HEK293 (cell line): ENCODE measurements at regions not wholly inside any gene's neighbourhood (a gene's known extent, or its start where the extent isn't known, plus 50 kb on each side); places are given as distances from the start of the nearest gene placed in this dataset.

Experiments used
- CTCF ChIA-PET: fragments of 350-600 bp; formaldehyde crosslinking; extraction: SDS; loops from one replicate; lab custom pipeline; 2021; ENCODE audit warnings: antibody characterized with exemption; lab: Yijun Ruan, JAX
- POLR2A ChIA-PET: fragments of 300-600 bp; formaldehyde crosslinking; extraction: SDS; loops from one replicate; lab custom pipeline; 2020; ENCODE audit warnings: antibody characterized with exemption, inconsistent platforms; lab: Yijun Ruan, JAX
- H3K27ac ChIP-seq: fragments of 200-500 bp; sonication (Bioruptor generic); 2 replicates; pipeline ENCODE4 v1.5.1; 2014; ENCODE audit warnings: low read depth, low read length, control low read depth, inconsistent platforms; ENCODE audit errors: extremely low read depth
- H3K36me3 ChIP-seq, 2 experiments: fragments of 200-500 bp in 1 of 2; sonication (Bioruptor generic) in 1 of 2; 1 replicate in 1 of 2; 2 replicates in 1 of 2; pipeline ENCODE4 v1.5.1; 2014 to 2017; ENCODE audit warnings: inconsistent platforms in 2 of 2, low read length in 2 of 2; ENCODE audit not compliant: control insufficient read depth in 2 of 2, insufficient read depth in 1 of 2
- H3K4me1 ChIP-seq: fragments of 200-500 bp; sonication (Bioruptor generic); 2 replicates; pipeline ENCODE4 v1.5.1; 2014; ENCODE audit warnings: mild to moderate bottlenecking, low read length, inconsistent platforms; ENCODE audit not compliant: control insufficient read depth, insufficient read depth
- H3K4me3 ChIP-seq: 2 replicates; pipeline ENCODE4 v1.5.1; 2011; ENCODE audit warnings: low read depth, mild to moderate bottlenecking, control low read depth, low read length, moderate library complexity
- H3K9me3 ChIP-seq: fragments of 200-500 bp; sonication (Bioruptor generic); 2 replicates; pipeline ENCODE4 v1.5.1; 2014; ENCODE audit warnings: low read depth, low read length, inconsistent platforms; ENCODE audit not compliant: control insufficient read depth, insufficient read depth
- TCF7L2 ChIP-seq: IDR thresholded peaks from 2 replicates; pipeline ENCODE4 v1.6.1; 2011; ENCODE audit warnings: low read depth, mild to moderate bottlenecking, inconsistent platforms, low read length, moderate library complexity, borderline replicate concordance
- ZBTB1 ChIP-seq: fragments of 450-650 bp; formaldehyde crosslinking; IDR thresholded peaks from 2 replicates; pipeline ENCODE4 v1.5.1; 2016; ENCODE audit warnings: missing biosample characterization, missing genetic modification characterization
- ZBTB20 ChIP-seq: fragments of 450-650 bp; formaldehyde crosslinking; IDR thresholded peaks from 2 replicates; pipeline ENCODE4 v1.5.1; 2016; ENCODE audit warnings: missing biosample characterization, missing genetic modification characterization
- ZNF16 ChIP-seq: fragments of 450-650 bp; formaldehyde crosslinking; IDR thresholded peaks from 2 replicates; pipeline ENCODE4 v1.5.1; 2016; ENCODE audit warnings: low read depth, missing biosample characterization, missing genetic modification characterization
- ZNF184 ChIP-seq: fragments of 450-650 bp; IDR thresholded peaks from 2 replicates; pipeline ENCODE4 v1.5.1; 2018; ENCODE audit warnings: missing biosample characterization, mild to moderate bottlenecking, missing genetic modification characterization
- ZNF202 ChIP-seq: fragments of 450-650 bp; formaldehyde crosslinking; IDR thresholded peaks from 2 replicates; pipeline ENCODE4 v1.5.1; 2016; ENCODE audit warnings: missing biosample characterization, missing genetic modification characterization, borderline replicate concordance
- ZNF350 ChIP-seq: fragments of 450-650 bp; formaldehyde crosslinking; IDR thresholded peaks from 2 replicates; pipeline ENCODE4 v1.5.0; 2017; ENCODE audit warnings: missing biosample characterization, mild to moderate bottlenecking, missing genetic modification characterization
- ZNF37A ChIP-seq: fragments of 450-650 bp; IDR thresholded peaks from 2 replicates; pipeline ENCODE4 v1.5.1; 2018; ENCODE audit warnings: missing biosample characterization, missing genetic modification characterization
- ZNF529 ChIP-seq: fragments of 450-650 bp; formaldehyde crosslinking; IDR thresholded peaks from 2 replicates; pipeline ENCODE4 v1.5.1; 2017; ENCODE audit warnings: missing genetic modification characterization, missing biosample characterization; ENCODE audit not compliant: insufficient replicate concordance
- ZNF558 ChIP-seq: fragments of 450-650 bp; formaldehyde crosslinking; IDR thresholded peaks from 2 replicates; pipeline ENCODE4 v1.5.1; 2016; ENCODE audit warnings: missing biosample characterization, missing genetic modification characterization
- ZNF664 ChIP-seq: fragments of 450-650 bp; formaldehyde crosslinking; IDR thresholded peaks from 2 replicates; pipeline ENCODE4 v1.5.1; 2016; ENCODE audit warnings: missing biosample characterization, missing genetic modification characterization
- ZSCAN30 ChIP-seq: fragments of 450-650 bp; IDR thresholded peaks from 2 replicates; pipeline ENCODE4 v1.5.1; 2018; ENCODE audit warnings: missing biosample characterization, mild to moderate bottlenecking, missing genetic modification characterization, moderate library complexity
- TF ChIP-seq, protein P1 (sequence below): fragments of 450-650 bp; formaldehyde crosslinking; IDR thresholded peaks from 2 replicates; pipeline ENCODE4 v1.5.1; 2016; ENCODE audit warnings: missing biosample characterization, missing genetic modification characterization
- TF ChIP-seq, protein P2 (sequence below): fragments of 450-650 bp; formaldehyde crosslinking; IDR thresholded peaks from 2 replicates; pipeline ENCODE4 v1.5.1; 2017; ENCODE audit warnings: missing biosample characterization, missing genetic modification characterization
- TF ChIP-seq, protein P3 (sequence below): fragments of 450-650 bp; formaldehyde crosslinking; IDR thresholded peaks from 2 replicates; pipeline ENCODE4 v1.5.1; 2016; ENCODE audit warnings: missing biosample characterization, missing genetic modification characterization
- TF ChIP-seq, protein P4 (sequence below): fragments of 450-650 bp; formaldehyde crosslinking; IDR thresholded peaks from 2 replicates; pipeline ENCODE4 v1.5.1; 2016; ENCODE audit warnings: missing biosample characterization, missing genetic modification characterization
- TF ChIP-seq, protein P5 (sequence below): fragments of 450-650 bp; formaldehyde crosslinking; IDR thresholded peaks from 2 replicates; pipeline ENCODE4 v1.5.1; 2016; ENCODE audit warnings: missing biosample characterization, missing genetic modification characterization

DNA sequence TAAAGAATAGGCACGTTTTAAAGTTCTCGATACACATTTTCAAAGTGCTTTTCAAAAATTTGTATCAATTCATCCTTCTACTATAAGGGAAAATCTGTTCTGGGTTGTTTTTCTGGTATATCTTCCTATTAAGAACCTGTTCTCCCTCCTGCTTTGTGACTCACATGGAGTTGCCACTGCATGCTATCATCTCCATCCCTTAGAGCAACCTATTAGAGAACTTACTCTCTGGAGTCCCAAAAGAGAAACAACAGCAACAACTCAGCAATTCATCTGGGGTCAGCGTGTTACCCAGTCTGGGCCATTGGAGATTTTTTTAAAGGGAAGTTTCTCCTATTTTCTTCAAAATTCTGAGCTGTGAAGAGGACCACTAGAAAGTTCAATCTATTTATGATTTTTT, 227.4 kb downstream of the HLX start (continued):
- TF ChIP-seq, protein P1, sequence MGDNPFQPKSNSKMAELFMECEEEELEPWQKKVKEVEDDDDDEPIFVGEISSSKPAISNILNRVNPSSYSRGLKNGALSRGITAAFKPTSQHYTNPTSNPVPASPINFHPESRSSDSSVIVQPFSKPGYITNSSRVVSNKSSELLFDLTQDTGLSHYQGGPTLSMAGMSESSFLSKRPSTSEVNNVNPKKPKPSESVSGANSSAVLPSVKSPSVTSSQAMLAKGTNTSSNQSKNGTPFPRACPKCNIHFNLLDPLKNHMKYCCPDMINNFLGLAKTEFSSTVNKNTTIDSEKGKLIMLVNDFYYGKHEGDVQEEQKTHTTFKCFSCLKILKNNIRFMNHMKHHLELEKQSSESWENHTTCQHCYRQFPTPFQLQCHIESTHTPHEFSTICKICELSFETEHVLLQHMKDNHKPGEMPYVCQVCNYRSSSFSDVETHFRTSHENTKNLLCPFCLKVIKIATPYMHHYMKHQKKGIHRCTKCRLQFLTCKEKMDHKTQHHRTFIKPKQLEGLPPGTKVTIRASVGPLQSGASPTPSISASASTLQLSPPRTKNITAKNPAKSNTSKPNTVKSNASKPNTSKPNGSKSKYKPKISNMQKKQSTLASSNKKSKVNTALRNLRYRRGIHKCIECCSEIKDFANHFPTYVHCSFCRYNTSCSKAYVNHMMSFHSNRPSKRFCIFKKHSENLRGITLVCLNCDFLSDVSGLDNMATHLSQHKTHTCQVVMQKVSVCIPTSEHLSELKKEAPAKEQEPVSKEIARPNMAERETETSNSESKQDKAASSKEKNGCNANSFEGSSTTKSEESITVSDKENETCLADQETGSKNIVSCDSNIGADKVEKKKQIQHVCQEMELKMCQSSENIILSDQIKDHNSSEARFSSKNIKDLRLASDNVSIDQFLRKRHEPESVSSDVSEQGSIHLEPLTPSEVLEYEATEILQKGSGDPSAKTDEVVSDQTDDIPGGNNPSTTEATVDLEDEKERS (tag by site-specific recombination): no peak
- no peak for TF ChIP-seq TCF7L2
- TF ChIP-seq ZBTB1 (tag by site-specific recombination): no peak
- no peak for TF ChIP-seq ZNF202
- no peak for TF ChIP-seq ZNF664 (tag by site-specific recombination)
- TF ChIP-seq, protein P2, sequence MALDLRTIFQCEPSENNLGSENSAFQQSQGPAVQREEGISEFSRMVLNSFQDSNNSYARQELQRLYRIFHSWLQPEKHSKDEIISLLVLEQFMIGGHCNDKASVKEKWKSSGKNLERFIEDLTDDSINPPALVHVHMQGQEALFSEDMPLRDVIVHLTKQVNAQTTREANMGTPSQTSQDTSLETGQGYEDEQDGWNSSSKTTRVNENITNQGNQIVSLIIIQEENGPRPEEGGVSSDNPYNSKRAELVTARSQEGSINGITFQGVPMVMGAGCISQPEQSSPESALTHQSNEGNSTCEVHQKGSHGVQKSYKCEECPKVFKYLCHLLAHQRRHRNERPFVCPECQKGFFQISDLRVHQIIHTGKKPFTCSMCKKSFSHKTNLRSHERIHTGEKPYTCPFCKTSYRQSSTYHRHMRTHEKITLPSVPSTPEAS (tag by site-specific recombination): no peak
- TF ChIP-seq ZSCAN30: no peak

DNA sequence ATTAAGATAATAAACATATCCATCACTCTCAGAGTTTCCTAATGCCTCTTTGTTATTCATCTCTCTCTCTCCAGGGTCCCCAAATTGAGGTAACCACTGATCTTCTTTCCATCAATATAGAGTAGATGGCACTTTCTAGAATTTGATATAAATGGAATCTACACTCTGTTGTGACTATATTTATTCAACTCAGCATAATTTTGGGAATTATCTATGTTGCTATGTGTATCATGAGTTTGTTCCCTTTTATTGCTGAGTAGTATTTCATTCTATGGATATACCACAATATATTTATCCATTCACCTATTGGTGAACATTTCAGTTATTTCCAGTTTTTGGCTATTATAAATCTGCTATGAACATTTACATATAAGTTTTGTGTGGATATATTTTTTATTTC, 230.7 kb downstream of the HLX start:
- Histone ChIP-seq H3K4me1 (no peaks in the 10 kb centered on the region), H3K36me3 (no peaks in the 10 kb centered on the region), H3K4me3 (no peak overlapping the region), H3K9me3 (no peaks in the 10 kb centered on the region), H3K27ac (no peak overlapping the region)
- TF ChIP-seq, protein P3, sequence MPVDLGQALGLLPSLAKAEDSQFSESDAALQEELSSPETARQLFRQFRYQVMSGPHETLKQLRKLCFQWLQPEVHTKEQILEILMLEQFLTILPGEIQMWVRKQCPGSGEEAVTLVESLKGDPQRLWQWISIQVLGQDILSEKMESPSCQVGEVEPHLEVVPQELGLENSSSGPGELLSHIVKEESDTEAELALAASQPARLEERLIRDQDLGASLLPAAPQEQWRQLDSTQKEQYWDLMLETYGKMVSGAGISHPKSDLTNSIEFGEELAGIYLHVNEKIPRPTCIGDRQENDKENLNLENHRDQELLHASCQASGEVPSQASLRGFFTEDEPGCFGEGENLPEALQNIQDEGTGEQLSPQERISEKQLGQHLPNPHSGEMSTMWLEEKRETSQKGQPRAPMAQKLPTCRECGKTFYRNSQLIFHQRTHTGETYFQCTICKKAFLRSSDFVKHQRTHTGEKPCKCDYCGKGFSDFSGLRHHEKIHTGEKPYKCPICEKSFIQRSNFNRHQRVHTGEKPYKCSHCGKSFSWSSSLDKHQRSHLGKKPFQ (tag by site-specific recombination): no peak
- TF ChIP-seq, protein P4, sequence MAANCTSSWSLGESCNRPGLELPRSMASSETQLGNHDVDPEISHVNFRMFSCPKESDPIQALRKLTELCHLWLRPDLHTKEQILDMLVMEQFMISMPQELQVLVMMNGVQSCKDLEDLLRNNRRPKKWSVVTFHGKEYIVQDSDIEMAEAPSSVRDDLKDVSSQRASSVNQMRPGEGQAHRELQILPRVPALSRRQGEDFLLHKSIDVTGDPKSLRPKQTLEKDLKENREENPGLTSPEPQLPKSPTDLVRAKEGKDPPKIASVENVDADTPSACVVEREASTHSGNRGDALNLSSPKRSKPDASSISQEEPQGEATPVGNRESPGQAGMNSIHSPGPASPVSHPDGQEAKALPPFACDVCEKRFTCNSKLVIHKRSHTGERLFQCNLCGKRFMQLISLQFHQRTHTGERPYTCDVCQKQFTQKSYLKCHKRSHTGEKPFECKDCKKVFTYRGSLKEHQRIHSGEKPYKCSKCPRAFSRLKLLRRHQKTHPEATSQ (tag by site-specific recombination): no peak
- no peak for TF ChIP-seq ZNF350 (tag by site-specific recombination)
- no peak for TF ChIP-seq ZBTB20
- TF ChIP-seq, protein P5, sequence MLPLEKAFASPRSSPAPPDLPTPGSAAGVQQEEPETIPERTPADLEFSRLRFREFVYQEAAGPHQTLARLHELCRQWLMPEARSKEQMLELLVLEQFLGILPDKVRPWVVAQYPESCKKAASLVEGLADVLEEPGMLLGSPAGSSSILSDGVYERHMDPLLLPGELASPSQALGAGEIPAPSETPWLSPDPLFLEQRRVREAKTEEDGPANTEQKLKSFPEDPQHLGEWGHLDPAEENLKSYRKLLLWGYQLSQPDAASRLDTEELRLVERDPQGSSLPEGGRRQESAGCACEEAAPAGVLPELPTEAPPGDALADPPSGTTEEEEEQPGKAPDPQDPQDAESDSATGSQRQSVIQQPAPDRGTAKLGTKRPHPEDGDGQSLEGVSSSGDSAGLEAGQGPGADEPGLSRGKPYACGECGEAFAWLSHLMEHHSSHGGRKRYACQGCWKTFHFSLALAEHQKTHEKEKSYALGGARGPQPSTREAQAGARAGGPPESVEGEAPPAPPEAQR (tag by site-specific recombination): no peak
- TF ChIP-seq ZNF16 (tag by site-specific recombination): no peak
- no peak for TF ChIP-seq ZNF37A
- no peak for TF ChIP-seq ZNF184
- no peak for TF ChIP-seq ZNF558 (tag by site-specific recombination)
- TF ChIP-seq ZNF529 (tag by site-specific recombination): no peak
- ChIA-PET POLR2A (no interaction called here), CTCF (no interaction called here)
